GM21423 (cell line): ENCODE measurements at regions not wholly inside any gene's neighbourhood (a gene's known extent, or its start where the extent isn't known, plus 50 kb on each side); places are given as distances from the start of the nearest gene placed in this dataset.
A peak's percentile ranks its signal among the peaks of the same experiment; 100 is the strongest.
"Not testable (repeated sequence)": the region's sequence is repeated elsewhere in the genome, so short reads cannot be mapped to it uniquely, and the experiment has no call there.

Experiments used
- ATAC-seq: cut with Tn5 transposase; IDR thresholded peaks from one replicate; pipeline ENCODE4 v1.9.1; 2021; ENCODE audit warnings: mild to moderate bottlenecking, moderate library complexity; ENCODE audit not compliant: unreplicated experiment

DNA sequence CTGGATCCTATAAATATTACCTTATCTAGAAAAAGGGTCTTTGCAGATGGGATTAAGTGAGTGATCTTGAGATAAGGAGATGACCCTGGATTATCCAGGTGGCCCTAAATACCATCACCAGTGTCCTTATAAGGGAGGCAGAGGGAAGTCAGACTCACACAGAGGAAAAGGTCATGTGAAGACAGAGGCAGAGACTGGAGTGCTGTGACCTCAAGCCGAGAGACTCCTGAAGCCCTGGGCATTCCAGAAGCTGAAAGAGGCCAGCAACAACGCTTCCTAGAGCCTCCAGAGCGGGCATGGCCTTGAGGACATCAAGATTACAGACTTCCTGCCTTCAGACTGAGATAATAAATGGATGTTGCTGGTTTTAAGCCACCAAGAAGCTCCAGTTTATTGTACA lies 118.8 kb downstream of the ATPSCKMT start:
- ATAC-seq = no peak

DNA sequence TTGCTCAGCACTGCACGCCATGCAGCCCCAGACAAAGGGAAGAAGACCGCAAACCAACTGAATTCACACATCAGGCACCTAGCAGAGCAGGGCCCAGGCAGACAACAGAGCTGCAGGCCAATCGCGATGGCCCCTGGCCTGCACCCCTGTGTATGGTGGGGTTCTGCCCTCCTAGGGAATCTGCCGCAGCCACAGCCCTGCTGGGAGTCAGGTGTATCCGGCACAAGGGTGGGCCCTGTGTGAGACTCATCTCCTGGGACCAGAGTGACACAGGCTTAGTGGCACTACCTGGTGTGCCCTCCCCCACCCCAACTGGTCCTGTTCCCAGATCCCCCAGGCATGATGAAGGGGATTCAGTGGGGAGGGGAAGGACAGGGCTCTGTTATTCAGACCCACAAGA lies 122.8 kb downstream of the ATPSCKMT start:
- ATAC-seq = no peak

GRCh38 chr5:10125116-10125515 lies 124.6 kb downstream of the ATPSCKMT start:
- ATAC-seq = no peak

- no peak for ATAC-seq
Measured at GRCh38 chr5:10124287-10124686, 125.4 kb downstream of the ATPSCKMT start.

DNA sequence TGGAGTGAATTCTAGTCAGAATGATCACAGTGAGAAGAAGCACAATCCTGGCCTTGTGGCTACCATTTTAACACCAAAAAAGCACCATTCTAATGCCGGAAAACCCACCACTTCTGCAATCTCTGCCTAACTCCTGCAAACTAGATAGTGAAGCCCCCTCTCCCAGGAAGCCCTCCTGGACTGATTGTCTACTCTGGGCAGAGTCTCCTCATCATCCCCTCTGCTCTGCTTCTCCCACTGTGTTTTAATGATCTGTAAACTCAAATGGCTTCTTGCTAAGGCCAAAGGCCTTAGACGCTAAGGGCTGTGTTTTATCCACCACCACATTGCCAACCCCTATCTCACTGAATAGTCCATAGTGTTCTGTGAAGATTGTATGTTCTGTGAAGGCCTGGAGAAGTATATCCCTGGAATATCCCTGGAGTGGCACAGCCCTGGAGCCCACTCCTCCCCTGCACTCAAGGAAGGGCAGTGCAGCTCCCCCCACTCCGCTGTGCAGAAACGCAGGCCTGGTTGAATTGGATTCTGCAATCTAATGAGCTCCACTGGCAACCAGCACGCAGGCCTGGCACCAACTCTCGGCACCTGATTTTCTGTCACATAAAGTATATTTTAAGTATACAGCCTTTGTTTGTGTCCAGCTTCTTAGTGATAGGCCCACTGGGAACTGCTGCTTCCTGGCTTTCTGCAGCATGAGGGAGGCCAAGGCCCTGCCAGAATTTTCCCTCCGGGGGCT lies 126.3 kb downstream of the ATPSCKMT start:
- no peak for ATAC-seq

DNA sequence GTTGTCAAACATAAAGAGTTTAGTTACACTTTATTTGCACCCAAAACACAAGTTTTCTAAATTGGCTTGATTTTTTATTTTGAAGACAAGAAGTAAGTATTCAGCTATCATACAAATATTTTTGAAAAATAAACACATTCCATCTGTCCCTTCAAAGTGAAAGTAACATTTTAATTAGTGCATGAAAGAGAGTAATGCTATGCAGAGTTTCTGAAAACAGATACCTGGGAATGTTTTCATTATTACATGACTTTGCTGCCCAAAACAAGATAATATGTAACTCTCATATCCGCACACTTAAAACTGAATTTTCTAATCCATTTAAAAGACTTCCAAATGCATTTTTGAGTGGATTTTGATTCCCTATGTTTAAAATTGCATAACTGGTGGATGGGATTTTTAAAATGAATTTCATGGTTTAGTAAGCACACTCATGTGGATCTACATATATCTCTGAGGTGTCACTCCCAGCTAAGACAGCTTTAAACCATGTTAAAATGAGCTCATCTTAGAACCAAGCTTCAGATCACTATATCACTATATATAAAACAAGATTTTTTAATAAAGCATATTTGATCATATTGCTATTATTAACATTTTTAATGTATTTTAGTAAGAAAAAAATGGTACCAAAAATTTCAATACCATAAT lies 127.5 kb downstream of the ATPSCKMT start:
- ATAC-seq = no peak

GRCh38 chr5:10120934-10121333 lies 128.8 kb downstream of the ATPSCKMT start:
- no peak for ATAC-seq

DNA sequence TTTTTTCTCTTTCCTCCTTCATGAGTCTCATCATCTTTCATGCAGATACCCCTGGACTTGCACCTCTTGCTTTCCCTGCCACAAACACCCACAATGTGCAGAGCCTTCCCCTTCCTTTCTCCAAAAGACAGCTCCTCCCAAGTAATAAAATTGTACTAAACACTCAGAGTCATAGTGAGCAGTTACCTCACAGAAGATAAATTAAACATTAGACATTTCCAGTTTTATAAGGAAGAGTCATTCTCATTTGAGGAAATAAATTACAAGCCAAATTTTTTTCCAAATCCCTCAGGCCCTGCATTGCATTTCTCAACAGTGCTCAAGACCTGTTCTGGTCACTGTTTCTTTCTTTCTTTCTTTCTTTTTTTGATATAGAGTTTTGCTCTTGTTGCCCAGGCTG lies 131.5 kb downstream of the ATPSCKMT start:
- no peak for ATAC-seq

- no peak for ATAC-seq
Measured at GRCh38 chr5:10116594-10116993, 133.1 kb downstream of the ATPSCKMT start.

DNA sequence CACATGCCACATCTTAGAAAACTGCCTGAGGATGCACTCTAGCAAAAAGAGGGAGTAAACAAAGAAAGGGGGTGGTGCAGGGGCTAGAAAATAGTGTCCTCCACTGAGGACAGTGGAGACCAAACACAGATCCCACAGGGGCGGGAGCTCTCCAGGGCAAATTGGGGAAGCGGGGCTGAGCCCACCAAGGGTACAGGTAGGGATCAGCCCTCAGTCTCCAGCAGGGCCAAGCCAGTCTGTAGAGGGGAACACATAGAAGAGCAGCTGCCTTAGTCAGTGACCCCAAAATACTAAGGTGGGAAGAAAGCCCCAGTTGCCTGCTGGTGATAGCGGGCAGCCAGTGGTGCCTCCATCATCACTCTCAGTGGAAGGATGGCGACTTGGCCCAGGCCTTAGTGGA lies 134.0 kb downstream of the ATPSCKMT start:
- ATAC-seq = no peak

GRCh38 chr5:10111571-10111970 lies 138.1 kb downstream of the ATPSCKMT start:
- peak; percentile 67 for ATAC-seq

DNA sequence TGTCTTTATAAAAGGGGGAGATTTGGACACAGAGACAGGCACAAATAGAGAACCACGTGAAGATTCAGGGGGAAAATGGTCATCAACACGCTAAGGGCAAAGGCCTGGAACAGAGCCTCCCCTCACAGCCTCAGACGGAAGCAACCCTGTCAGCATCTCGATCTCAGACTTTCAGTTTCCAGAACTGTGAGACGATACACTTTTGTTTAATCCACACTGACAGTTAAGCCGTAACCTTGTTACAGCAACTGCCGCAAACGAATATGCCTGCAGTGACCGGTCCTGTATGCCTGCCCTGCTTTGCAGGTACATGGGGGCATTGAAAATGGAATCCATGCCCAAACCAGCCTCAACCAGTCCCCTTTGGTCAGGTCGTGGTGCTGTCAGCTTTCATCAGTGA lies 139.5 kb downstream of the ATPSCKMT start:
- no peak for ATAC-seq

GRCh38 chr5:10109299-10109698 lies 140.4 kb downstream of the ATPSCKMT start:
- ATAC-seq = no peak

DNA sequence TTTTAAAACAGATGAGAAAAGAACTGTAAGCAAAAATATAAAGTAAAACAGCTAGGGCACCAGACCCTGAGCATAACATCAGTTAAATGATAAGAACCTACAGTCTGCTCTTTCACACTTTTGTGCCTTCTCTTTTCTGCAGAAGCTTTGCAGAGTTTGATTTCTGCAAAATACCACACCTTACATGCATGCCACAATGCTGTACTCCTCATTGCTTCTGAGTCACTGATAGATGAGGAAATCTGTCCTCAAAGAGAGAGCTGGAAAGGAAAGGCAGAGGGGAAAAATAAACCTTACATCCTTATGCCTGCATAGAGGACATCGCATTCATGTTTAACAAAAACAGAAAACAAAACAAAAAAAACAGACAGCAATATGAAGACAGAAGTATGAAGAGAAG lies 142.9 kb downstream of the ATPSCKMT start:
- ATAC-seq = no peak

GRCh38 chr5:10106285-10106684 lies 143.4 kb downstream of the ATPSCKMT start:
- no peak for ATAC-seq

- no peak for ATAC-seq
Measured at GRCh38 chr5:10102706-10103497, 146.8 kb downstream of the ATPSCKMT start.

DNA sequence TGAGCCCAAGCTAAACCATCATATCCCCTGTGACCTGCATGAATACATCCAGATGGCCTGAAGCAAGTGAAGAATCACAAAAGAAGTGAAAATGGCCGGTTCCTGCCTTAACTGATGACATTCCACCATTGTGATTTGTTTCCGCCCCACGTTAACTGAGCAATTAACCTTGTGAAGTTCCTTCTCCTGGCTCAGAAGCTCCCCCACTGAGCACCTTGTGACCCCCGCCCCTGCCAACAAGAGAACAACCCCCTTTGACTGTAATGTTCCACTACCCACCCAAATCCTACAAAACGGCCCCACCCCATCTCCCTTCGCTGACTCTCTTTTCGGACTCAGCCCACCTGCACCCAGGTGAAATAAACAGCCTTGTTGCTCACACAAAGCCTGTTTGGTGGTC lies 147.5 kb downstream of the ATPSCKMT start:
- not testable (repeated sequence) for ATAC-seq

GRCh38 chr5:10099548-10099947 lies 150.1 kb downstream of the ATPSCKMT start:
- no peak for ATAC-seq

DNA sequence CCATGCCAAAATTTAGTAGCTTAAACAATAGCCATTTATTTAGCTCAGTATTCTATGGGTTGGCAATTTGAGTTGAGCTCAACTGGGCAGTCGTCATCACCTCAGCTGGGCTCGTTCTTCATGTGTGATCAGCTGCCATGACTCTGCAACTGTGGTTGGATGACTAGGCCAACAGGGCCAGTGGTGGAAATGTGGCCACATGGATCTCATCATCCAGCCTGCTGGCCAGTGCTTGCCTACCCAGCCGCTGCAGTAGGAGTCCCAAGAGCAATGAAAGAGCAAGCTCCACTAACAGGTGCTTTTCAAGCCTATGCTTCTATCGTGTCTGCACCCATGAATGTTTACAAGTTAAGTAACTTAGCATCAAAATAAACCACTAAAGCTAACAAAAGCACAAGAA lies 158.0 kb downstream of the ATPSCKMT start:
- no peak for ATAC-seq

GRCh38 chr5:10090074-10090473 lies 159.6 kb downstream of the ATPSCKMT start:
- no peak for ATAC-seq

DNA sequence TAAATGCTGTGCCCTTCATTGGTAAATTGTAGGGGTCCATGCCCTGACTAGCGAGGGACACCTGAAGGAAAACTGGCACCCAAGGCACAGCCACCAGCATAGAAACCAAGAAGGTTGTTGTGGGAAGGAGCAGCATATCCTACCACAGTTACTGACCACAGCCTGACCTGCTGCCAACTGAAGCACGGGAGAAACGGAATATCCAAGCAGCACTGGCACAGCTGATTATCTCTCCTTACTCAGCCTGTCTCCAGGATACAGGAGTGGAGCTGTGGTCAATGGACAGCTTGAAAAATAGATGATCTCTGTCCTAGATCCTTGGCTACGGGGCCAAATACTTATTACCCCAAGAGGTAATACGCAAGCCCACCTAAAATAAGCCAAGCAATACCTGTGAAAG lies 164.5 kb downstream of the ATPSCKMT start:
- ATAC-seq = no peak

DNA sequence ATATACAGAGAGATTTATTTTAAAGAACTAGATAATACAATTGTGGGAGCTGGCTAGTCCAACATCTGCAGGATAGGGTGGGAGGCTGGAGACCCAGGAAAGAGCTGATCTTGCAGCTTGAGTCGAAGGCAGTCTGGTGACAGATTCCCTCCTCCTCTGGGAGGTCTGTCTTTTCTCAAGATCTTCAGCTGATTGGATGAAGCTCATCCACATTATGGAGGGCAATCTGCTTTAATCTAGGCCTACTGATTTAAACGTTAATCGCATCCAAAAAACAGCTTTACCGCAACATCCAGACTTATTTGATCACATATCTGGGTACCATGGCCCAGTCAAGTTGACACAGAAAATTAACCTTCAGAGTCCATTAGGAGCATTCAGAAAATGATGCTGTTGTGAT lies 168.1 kb downstream of the ATPSCKMT start:
- ATAC-seq = no peak
